Kidney (tissue), 13 donors: ENCODE measurements at regions not wholly inside any gene's neighbourhood (a gene's known extent, or its start where the extent isn't known, plus 50 kb on each side); places are given as distances from the start of the nearest gene placed in this dataset.

Experiments
- DNase-seq, 5 donors: peaks; one replicate each; pipeline ENCODE4 v3.0.0-alpha.2; 2013 to 2020
- FAIRE-seq: peaks from 2 replicates; lab custom pipeline; 2012; peaks lifted over from hg19 to GRCh38; lab: Jason Lieb, UNC
- H3K27ac ChIP-seq, 2 donors: one replicate each; pipeline ENCODE4 v1.7.0; 2013; ENCODE audit warnings: low read depth in 2 of 2, low read length in 2 of 2, inconsistent platforms in 1 of 2
- H3K27me3 ChIP-seq: one replicate; pipeline ENCODE4 v1.7.1; 2013; ENCODE audit warnings: low read length, inconsistent platforms; ENCODE audit not compliant: control insufficient read depth, insufficient read depth
- H3K36me3 ChIP-seq, 3 donors: one replicate each; pipeline versions ENCODE4 v1.7.0 to v1.7.1; 2013; ENCODE audit warnings: low read length in 3 of 3, control low read depth in 1 of 3, inconsistent platforms in 1 of 3; ENCODE audit not compliant: insufficient read depth in 3 of 3, control insufficient read depth in 2 of 3
- H3K4me1 ChIP-seq, 3 donors: one replicate each; pipeline versions ENCODE4 v1.7.0 to v1.7.1; 2013; ENCODE audit warnings: low read length in 3 of 3, inconsistent platforms in 1 of 3, low read depth in 1 of 3; ENCODE audit not compliant: control insufficient read depth in 2 of 3, insufficient read depth in 2 of 3
- H3K4me3 ChIP-seq, 3 donors: one replicate each; pipeline versions ENCODE4 v1.7.0 to v1.8.1; 2013; ENCODE audit warnings: low read length in 3 of 3, control low read depth in 1 of 3, inconsistent platforms in 1 of 3
- H3K9ac ChIP-seq, 3 donors: one replicate each; pipeline versions ENCODE4 v1.7.0 to v1.7.1; 2013; ENCODE audit warnings: low read length in 3 of 3, control low read depth in 1 of 3, inconsistent platforms in 1 of 3
- H3K9me3 ChIP-seq, 3 donors: one replicate each; pipeline versions ENCODE4 v1.7.0 to v1.7.1; 2013; ENCODE audit warnings: low read length in 3 of 3, control low read depth in 1 of 3, inconsistent platforms in 1 of 3; ENCODE audit not compliant: control insufficient read depth in 2 of 3, insufficient read depth in 1 of 3
- CTCF ChIP-seq: IDR thresholded peaks from 3 replicates; pipeline ENCODE4 v1.5.1; 2012; ENCODE audit warnings: mild to moderate bottlenecking, moderate library complexity, borderline replicate concordance; ENCODE audit not compliant: insufficient read depth; ENCODE audit errors: extremely low read depth
- intact Hi-C: fragments of 100-400 bp; cut with DNase I; formaldehyde crosslinking; loops from one replicate; pipeline ENCODE4 v1.11.1; 2022
- donor health status: control.
- donor health status: control.
- donor health status: control.
- donor health status: control.
- donor health status: control.
- donor health status: DM: yes; HTN: yes; CAD: no.
- donor health status: Normal renal cell carcinoma (clear cell type).

GRCh38 chr17:72387487-72387886 lies 266.7 kb downstream of the SOX9 start:
- Histone ChIP-seq H3K4me1 (peaks cover 3 to 4% (median 4%) of the 10 kb centered on the region in 3 donors), H3K27me3 (no peaks in the 10 kb centered on the region), H3K27ac (no peak overlapping the region), H3K4me3 (no peak overlapping the region), H3K36me3 (no peaks in the 10 kb centered on the region), H3K9me3 (no peaks in the 10 kb centered on the region), H3K9ac (no peak overlapping the region)
- FAIRE-seq (no peak), DNase-seq (peak in 1 of 5 donors; percentile 38)
- intact Hi-C loops = no loop called here
- no peak for TF ChIP-seq CTCF

- H3K27ac ChIP-seq = no peak overlapping the region
- H3K36me3 ChIP-seq = no peaks in the 10 kb centered on the region
- peaks cover 3 to 4% (median 4%) of the 10 kb centered on the region in 3 donors for H3K4me1 ChIP-seq
- no peak for FAIRE-seq
- intact Hi-C loops = no loop called here
- no peaks in the 10 kb centered on the region for H3K27me3 ChIP-seq
- no peak overlapping the region for H3K9ac ChIP-seq
- DNase-seq = no peak
- no peak overlapping the region for H3K4me3 ChIP-seq
- H3K9me3 ChIP-seq = no peaks in the 10 kb centered on the region
- no peak for TF ChIP-seq CTCF
Measured at GRCh38 chr17:72387969-72388368, 267.1 kb downstream of the SOX9 start.

GRCh38 chr17:72388765-72389473 lies 268.1 kb downstream of the SOX9 start:
- no peaks in the 10 kb centered on the region for H3K36me3 ChIP-seq
- H3K27ac ChIP-seq = no peak overlapping the region
- intact Hi-C loops = no loop called here
- no peak overlapping the region for H3K9ac ChIP-seq
- no peaks in the 10 kb centered on the region for H3K9me3 ChIP-seq
- H3K4me3 ChIP-seq = no peak overlapping the region
- DNase-seq (no peak), FAIRE-seq (no peak)
- no peak for TF ChIP-seq CTCF
- H3K27me3 ChIP-seq = no peaks in the 10 kb centered on the region
- peaks cover 0 to 4% (median 3%) of the 10 kb centered on the region in 3 donors for H3K4me1 ChIP-seq
